ENCODE measurements at regions not wholly inside any gene's neighbourhood (a gene's known extent, or its start where the extent isn't known, plus 50 kb on each side); places are given as distances from the start of the nearest gene placed in this dataset.
A peak's percentile ranks its signal among the peaks of the same experiment; 100 is the strongest.
"Not testable (repeated sequence)": the region's sequence is repeated elsewhere in the genome, so short reads cannot be mapped to it uniquely, and the experiment has no call there.

DNA sequence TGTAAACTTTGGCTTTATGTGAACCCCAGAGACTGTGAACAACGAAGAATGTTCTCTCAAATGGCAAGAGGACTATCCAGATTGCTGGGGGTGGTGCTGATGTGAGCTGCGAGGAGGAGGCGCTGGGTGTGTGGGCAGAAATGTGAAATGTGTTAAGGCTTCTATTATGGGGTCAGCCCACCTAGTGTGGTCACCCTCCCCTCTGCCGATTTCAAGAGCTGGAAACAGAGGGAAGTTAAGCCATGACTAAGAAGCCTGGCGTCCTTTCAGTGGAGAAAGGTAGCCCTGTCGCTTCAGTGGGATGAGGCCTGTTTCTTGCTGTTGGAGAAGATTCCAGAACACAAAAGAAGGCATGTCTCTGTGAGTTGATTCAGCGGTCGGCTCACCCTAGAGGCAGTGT is 89.0 kb upstream of the KCTD1 start:
- no peak for DNase-seq
- no peaks in the 10 kb centered on the region for H3K9me3 Mint-ChIP-seq
- H3K27ac Mint-ChIP-seq: no peak overlapping the region
- no peak overlapping the region for H3K4me3 Mint-ChIP-seq
- H3K27me3 Mint-ChIP-seq: peaks cover 4% of the 10 kb centered on the region
- ATAC-seq: no peak
- no peaks in the 10 kb centered on the region for H3K36me3 Mint-ChIP-seq (ENCODE audit: low read depth)
- no peaks in the 10 kb centered on the region for H3K4me1 Mint-ChIP-seq

- no peaks in the 10 kb centered on the region for H3K36me3 Mint-ChIP-seq (ENCODE audit: low read depth)
- no peak overlapping the region for H3K4me3 Mint-ChIP-seq
- peaks cover 2% of the 10 kb centered on the region for H3K27me3 Mint-ChIP-seq
- H3K9me3 Mint-ChIP-seq: no peaks in the 10 kb centered on the region
- no peaks in the 10 kb centered on the region for H3K4me1 Mint-ChIP-seq
- H3K27ac Mint-ChIP-seq: no peak overlapping the region
- no peak for ATAC-seq
- no peak for DNase-seq
These were observed 87.1 kb upstream of the KCTD1 start for GRCh38 chr18:26635466-26635865.

GRCh38 chr18:26634631-26635030 is 86.3 kb upstream of the KCTD1 start:
- no peak overlapping the region for H3K27ac Mint-ChIP-seq
- peaks cover 2% of the 10 kb centered on the region for H3K27me3 Mint-ChIP-seq
- ATAC-seq: no peak
- H3K4me1 Mint-ChIP-seq: no peaks in the 10 kb centered on the region
- H3K4me3 Mint-ChIP-seq: no peak overlapping the region
- no peaks in the 10 kb centered on the region for H3K9me3 Mint-ChIP-seq
- DNase-seq: no peak
- no peaks in the 10 kb centered on the region for H3K36me3 Mint-ChIP-seq (ENCODE audit: low read depth)

DNA sequence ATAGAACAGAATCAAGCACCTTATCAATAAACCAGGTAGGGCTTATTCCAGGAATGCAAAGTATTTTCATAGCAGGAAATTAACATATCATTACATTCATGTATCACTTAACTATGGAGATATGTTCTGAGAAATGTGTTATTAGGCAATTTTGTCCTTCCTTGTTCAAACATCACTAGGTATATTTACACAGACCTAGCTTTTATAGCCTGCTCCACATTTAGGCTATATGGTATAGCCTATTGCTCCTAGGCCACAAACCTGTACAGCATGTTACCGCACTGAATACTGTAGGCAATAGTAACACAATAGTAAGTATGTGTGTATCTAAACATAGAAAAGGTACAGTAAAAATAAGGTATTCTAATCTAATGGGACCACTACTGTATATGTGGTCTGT is 82.8 kb upstream of the KCTD1 start:
- no peaks in the 10 kb centered on the region for H3K4me1 Mint-ChIP-seq
- H3K27ac Mint-ChIP-seq: no peak overlapping the region
- H3K4me3 Mint-ChIP-seq: no peak overlapping the region
- H3K36me3 Mint-ChIP-seq (ENCODE audit: low read depth): no peaks in the 10 kb centered on the region
- DNase-seq (no peak), ATAC-seq (no peak)
- no peaks in the 10 kb centered on the region for H3K9me3 Mint-ChIP-seq
- H3K27me3 Mint-ChIP-seq: peaks cover 12% of the 10 kb centered on the region

GRCh38 chr18:26630596-26630995 is 82.2 kb upstream of the KCTD1 start:
- ATAC-seq (no peak), DNase-seq (no peak)
- Mint-ChIP-seq H3K4me3 (no peak overlapping the region), H3K27me3 (peaks cover 12% of the 10 kb centered on the region), H3K36me3 (ENCODE audit: low read depth) (no peaks in the 10 kb centered on the region), H3K4me1 (no peaks in the 10 kb centered on the region), H3K9me3 (peaks cover 3% of the 10 kb centered on the region), H3K27ac (no peak overlapping the region)

- ATAC-seq: no peak
These were observed 79.7 kb upstream of the KCTD1 start for GRCh38 chr18:26628017-26628416.

GRCh38 chr18:26624443-26624842 is 76.1 kb upstream of the KCTD1 start:
- H3K4me1 Mint-ChIP-seq: no peaks in the 10 kb centered on the region
- H3K4me3 Mint-ChIP-seq: no peak overlapping the region
- peaks cover 26% of the 10 kb centered on the region for H3K9me3 Mint-ChIP-seq
- DNase-seq (no peak), ATAC-seq (no peak)
- peaks cover 6% of the 10 kb centered on the region for H3K36me3 Mint-ChIP-seq (ENCODE audit: low read depth)
- no peak overlapping the region for H3K27ac Mint-ChIP-seq
- H3K27me3 Mint-ChIP-seq: peaks cover 13% of the 10 kb centered on the region

More at GRCh38 chr18:26628017-26628416, 79.7 kb upstream of the KCTD1 start:
- peaks cover 12% of the 10 kb centered on the region for H3K27me3 Mint-ChIP-seq
- H3K36me3 Mint-ChIP-seq (ENCODE audit: low read depth): peaks cover 6% of the 10 kb centered on the region
- H3K27ac Mint-ChIP-seq: no peak overlapping the region
- no peaks in the 10 kb centered on the region for H3K4me1 Mint-ChIP-seq
- no peak for DNase-seq
- peaks cover 22% of the 10 kb centered on the region for H3K9me3 Mint-ChIP-seq
- no peak overlapping the region for H3K4me3 Mint-ChIP-seq

- not testable (repeated sequence) for H3K27me3 Mint-ChIP-seq; DNase-seq; ATAC-seq; H3K4me1 Mint-ChIP-seq; H3K36me3 Mint-ChIP-seq (ENCODE audit: low read depth); H3K4me3 Mint-ChIP-seq; H3K27ac Mint-ChIP-seq
- H3K9me3 Mint-ChIP-seq: peaks cover 26% of the 10 kb centered on the region
These were observed 75.0 kb upstream of the KCTD1 start for GRCh38 chr18:26623314-26623713.

DNA sequence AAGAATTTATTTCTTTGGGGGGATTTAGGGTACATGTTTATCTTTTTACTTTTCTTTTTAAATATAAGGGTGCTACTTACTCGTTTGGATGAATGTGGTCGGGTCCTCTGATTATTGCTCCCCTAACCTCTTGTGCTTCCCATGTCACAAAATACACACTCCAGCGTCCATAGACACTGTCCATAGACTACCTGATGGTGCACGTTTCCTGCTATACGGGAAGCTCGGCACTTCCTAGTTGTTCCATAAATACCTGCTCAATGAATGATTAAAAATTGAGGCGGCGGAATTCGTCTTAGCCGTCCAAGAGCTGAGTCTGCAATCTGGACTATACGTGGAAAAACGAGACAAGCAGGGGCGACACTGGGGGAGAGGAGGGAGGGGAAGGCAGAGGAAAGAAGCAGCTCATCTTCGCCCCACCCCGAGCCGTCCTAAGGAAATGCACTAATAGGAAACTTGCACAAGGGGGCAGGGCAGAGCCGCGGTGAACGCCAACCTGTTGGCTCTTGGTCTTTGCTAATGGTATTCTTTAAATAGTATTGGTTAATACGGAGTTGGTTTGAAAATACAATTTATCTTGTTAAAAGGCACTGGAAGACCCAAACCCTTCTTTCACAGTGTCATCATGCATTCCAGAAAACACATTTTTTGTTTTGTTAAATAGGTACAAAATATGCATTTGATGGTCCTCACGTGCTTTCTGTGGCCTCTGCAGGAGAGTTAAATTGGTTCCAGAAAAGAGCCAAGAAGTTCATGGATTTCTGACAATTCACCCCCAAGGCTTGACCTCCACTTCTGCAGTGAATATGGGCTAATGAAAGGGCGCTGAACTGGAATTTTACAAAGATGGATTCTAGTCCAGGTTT is 73.0 kb upstream of the KCTD1 start:
- peaks cover 26% of the 10 kb centered on the region for H3K9me3 Mint-ChIP-seq
- H3K4me3 Mint-ChIP-seq: no peak overlapping the region
- H3K36me3 Mint-ChIP-seq (ENCODE audit: low read depth): peaks cover 6% of the 10 kb centered on the region
- no peak overlapping the region for H3K27ac Mint-ChIP-seq
- peak; percentile 40 for ATAC-seq
- peaks cover 3% of the 10 kb centered on the region for H3K27me3 Mint-ChIP-seq
- H3K4me1 Mint-ChIP-seq: no peaks in the 10 kb centered on the region
- DNase-seq: peak; percentile 36

DNA sequence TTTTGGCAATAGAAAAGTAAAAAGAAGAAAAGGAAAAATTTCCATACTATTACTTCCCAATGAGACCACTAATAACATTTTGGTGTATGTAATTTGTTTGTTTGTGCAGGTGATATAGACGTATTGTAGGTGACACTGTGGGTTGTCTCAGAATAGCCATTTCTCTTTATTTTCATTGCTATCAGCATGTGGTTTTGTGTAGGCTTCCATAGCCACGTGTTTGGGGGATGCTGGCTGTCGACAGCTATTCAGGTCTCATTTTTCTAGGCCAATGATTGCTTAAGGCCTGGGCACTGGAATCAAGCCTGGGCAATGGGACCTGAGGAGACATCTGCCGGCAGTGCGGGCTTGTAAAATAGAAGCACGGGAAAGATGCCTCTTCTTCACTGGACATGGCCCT is 71.0 kb upstream of the KCTD1 start:
- peaks cover 3% of the 10 kb centered on the region for H3K27me3 Mint-ChIP-seq
- H3K4me3 Mint-ChIP-seq: no peak overlapping the region
- no peak overlapping the region for H3K27ac Mint-ChIP-seq
- H3K36me3 Mint-ChIP-seq (ENCODE audit: low read depth): peaks cover 6% of the 10 kb centered on the region
- ATAC-seq (no peak), DNase-seq (no peak)
- no peaks in the 10 kb centered on the region for H3K4me1 Mint-ChIP-seq
- H3K9me3 Mint-ChIP-seq: peaks cover 11% of the 10 kb centered on the region

- Mint-ChIP-seq H3K4me1 (no peaks in the 10 kb centered on the region), H3K9me3 (peaks cover 4% of the 10 kb centered on the region), H3K27ac (no peak overlapping the region), H3K4me3 (no peak overlapping the region), H3K27me3 (peaks cover 6% of the 10 kb centered on the region), H3K36me3 (ENCODE audit: low read depth) (no peaks in the 10 kb centered on the region)
- no peak for DNase-seq
- ATAC-seq: no peak
These were observed 69.8 kb upstream of the KCTD1 start for GRCh38 chr18:26618135-26618534.

GRCh38 chr18:26617151-26617554 is 68.8 kb upstream of the KCTD1 start:
- DNase-seq (no peak), ATAC-seq (no peak)
- H3K36me3 Mint-ChIP-seq (ENCODE audit: low read depth): no peaks in the 10 kb centered on the region
- no peaks in the 10 kb centered on the region for H3K9me3 Mint-ChIP-seq
- no peaks in the 10 kb centered on the region for H3K4me1 Mint-ChIP-seq
- H3K27ac Mint-ChIP-seq: no peak overlapping the region
- H3K4me3 Mint-ChIP-seq: no peak overlapping the region
- peaks cover 3% of the 10 kb centered on the region for H3K27me3 Mint-ChIP-seq

DNA sequence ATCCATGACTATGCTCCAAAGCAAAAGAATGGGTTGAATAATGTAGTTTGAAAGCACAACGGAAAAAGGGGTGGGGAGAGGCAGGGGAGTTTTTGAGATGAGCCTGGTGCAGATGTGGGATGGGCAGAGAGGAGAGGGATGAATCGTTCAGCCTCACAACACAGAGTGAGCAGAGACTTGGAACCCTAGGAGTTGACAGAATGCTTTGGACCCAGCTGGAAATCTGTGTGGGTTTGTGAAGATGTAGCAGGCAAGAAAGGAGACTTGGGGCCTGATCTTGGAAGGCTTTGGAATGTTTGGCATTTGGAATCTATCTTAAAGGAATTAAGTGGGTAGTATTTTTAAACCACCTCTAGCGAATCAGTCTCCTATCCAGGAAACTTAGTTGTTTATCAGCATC is 66.0 kb upstream of the KCTD1 start:
- Mint-ChIP-seq H3K9me3 (no peaks in the 10 kb centered on the region), H3K36me3 (ENCODE audit: low read depth) (no peaks in the 10 kb centered on the region), H3K27me3 (peaks cover 6% of the 10 kb centered on the region), H3K4me3 (no peak overlapping the region), H3K27ac (no peak overlapping the region), H3K4me1 (no peaks in the 10 kb centered on the region)
- no peak for ATAC-seq
- no peak for DNase-seq

All from activated naive CD8-positive, alpha-beta T cell treated with anti-CD3 and anti-CD28 coated beads, Interleukin-2, amount 50 U/mL, for 24 hours (primary cell).